A673 (cell line): ENCODE measurements at regions not wholly inside any gene's neighbourhood (a gene's known extent, or its start where the extent isn't known, plus 50 kb on each side); places are given as distances from the start of the nearest gene placed in this dataset.

ENCODE experiments used
- BruUV-seq: library from RNA; stranded (reverse); fragments of 400-500 nt; replicated peaks from 2 replicates; lab custom pipeline; 2021; lab: Mats Ljungman, UMichigan
- CTCF ChIA-PET: fragments of 300-600 bp; sonication (Branson Sonifier 250); formaldehyde crosslinking; loops from one replicate; lab custom pipeline; 2022; ENCODE audit warnings: antibody characterized with exemption; lab: Charles Lee
- POLR2A ChIA-PET: fragments of 300-600 bp; sonication (Branson Sonifier 250); formaldehyde crosslinking; loops from one replicate; lab custom pipeline; 2022; ENCODE audit warnings: antibody characterized with exemption; ENCODE audit not compliant: low non-redundant PET; lab: Charles Lee
- DNase-seq: peaks from one replicate; pipeline ENCODE4 v3.0.0-alpha.2; 2015; ENCODE audit warnings: low spot score
- H3K27ac ChIP-seq: fragments of 200-600 bp; sonication (generic); 2 replicates; pipeline ENCODE4 v1.5.1; 2016; ENCODE audit warnings: mixed run types, low read depth, mild to moderate bottlenecking, mixed read lengths, antibody characterized with exemption, low read length; ENCODE audit not compliant: poor library complexity, severe bottlenecking
- H3K27me3 ChIP-seq: fragments of 200-600 bp; sonication (generic); replicated peaks from 2 replicates; pipeline ENCODE4 v1.6.1; 2017; ENCODE audit warnings: mixed run types, low read depth, mild to moderate bottlenecking, mixed read lengths, antibody characterized with exemption, low read length; ENCODE audit not compliant: insufficient read depth, poor library complexity
- H3K36me3 ChIP-seq: fragments of 200-600 bp; sonication (generic); 2 replicates; pipeline ENCODE4 v1.6.1; 2016; ENCODE audit warnings: mixed run types, mild to moderate bottlenecking, mixed read lengths, antibody characterized with exemption, low read length; ENCODE audit not compliant: insufficient read depth, poor library complexity, severe bottlenecking
- H3K4me1 ChIP-seq: fragments of 200-600 bp; sonication (generic); 2 replicates; pipeline ENCODE4 v1.6.1; 2017; ENCODE audit warnings: mixed run types, mild to moderate bottlenecking, mixed read lengths, antibody characterized with exemption, low read length; ENCODE audit not compliant: insufficient read depth, poor library complexity, severe bottlenecking
- H3K4me3 ChIP-seq: fragments of 200-600 bp; sonication (generic); 2 replicates; pipeline ENCODE4 v1.5.1; 2016; ENCODE audit warnings: low read depth, mixed run types, mild to moderate bottlenecking, mixed read lengths, low read length; ENCODE audit not compliant: poor library complexity, severe bottlenecking
- H3K9me3 ChIP-seq: fragments of 200-600 bp; sonication (generic); 2 replicates; pipeline ENCODE4 v1.6.1; 2016; ENCODE audit warnings: mixed run types, low read depth, mild to moderate bottlenecking, mixed read lengths, antibody characterized with exemption, low read length; ENCODE audit not compliant: poor library complexity, severe bottlenecking
- CTCF ChIP-seq: fragments of 300-800, 200-600 bp; sonication (generic); conservative IDR thresholded peaks from 2 replicates; pipeline ENCODE4 v1.5.1; 2017; ENCODE audit warnings: low read depth, mild to moderate bottlenecking, antibody characterized with exemption, low read length, moderate library complexity, mixed read lengths
- EZH2 ChIP-seq: fragments of 200-600 bp; sonication (generic); IDR thresholded peaks from 2 replicates; pipeline ENCODE4 v1.6.1; 2017; ENCODE audit warnings: borderline replicate concordance, low read depth, mild to moderate bottlenecking, mixed read lengths, antibody characterized with exemption, low read length; ENCODE audit not compliant: poor library complexity, severe bottlenecking
- intact Hi-C: fragments of 100-400 bp; cut with micrococcal nuclease; formaldehyde crosslinking; loops from one replicate; pipeline ENCODE4 v1.10.0; 2022; ENCODE audit not compliant: unreplicated experiment

GRCh38 chr6:8203337-8203736 lies 101.0 kb upstream of the EEF1E1 start:
- H3K36me3 ChIP-seq = no peaks in the 10 kb centered on the region
- H3K4me1 ChIP-seq = no peaks in the 10 kb centered on the region
- no peak overlapping the region for H3K4me3 ChIP-seq
- no peaks in the 10 kb centered on the region for H3K27me3 ChIP-seq
- no peak for DNase-seq
- intact Hi-C loops = no loop called here
- no peak overlapping the region for H3K27ac ChIP-seq
- ChIA-PET CTCF (no interaction called here), POLR2A (interaction anchor here (0.6 kb wide), 1 partner anchor 117 kb away, joined by 12 read pairs; no protein-coding TSS in a partner anchor)
- TF ChIP-seq CTCF = no peak
- TF ChIP-seq EZH2 = no peak
- no peaks in the 10 kb centered on the region for H3K9me3 ChIP-seq
- BruUV-seq = no TSS peak

GRCh38 chr6:8201679-8202078 lies 99.3 kb upstream of the EEF1E1 start:
- ChIA-PET POLR2A (no interaction called here), CTCF (no interaction called here)
- no peaks in the 10 kb centered on the region for H3K36me3 ChIP-seq
- no peaks in the 10 kb centered on the region for H3K4me1 ChIP-seq
- no peaks in the 10 kb centered on the region for H3K27me3 ChIP-seq
- intact Hi-C loops = no loop called here
- no peak overlapping the region for H3K27ac ChIP-seq
- no peaks in the 10 kb centered on the region for H3K9me3 ChIP-seq
- BruUV-seq = no TSS peak
- DNase-seq = no peak
- TF ChIP-seq CTCF = no peak
- TF ChIP-seq EZH2 = no peak
- H3K4me3 ChIP-seq = no peak overlapping the region

GRCh38 chr6:8200255-8200654 lies 97.9 kb upstream of the EEF1E1 start:
- CTCF ChIA-PET = no interaction called here
- POLR2A ChIA-PET = no interaction called here
- intact Hi-C loops = no loop called here
- no TSS peak for BruUV-seq
- Histone ChIP-seq H3K36me3 (no peaks in the 10 kb centered on the region), H3K9me3 (no peaks in the 10 kb centered on the region), H3K4me3 (no peak overlapping the region), H3K27ac (no peak overlapping the region), H3K27me3 (no peaks in the 10 kb centered on the region), H3K4me1 (no peaks in the 10 kb centered on the region)
- DNase-seq = no peak
- TF ChIP-seq CTCF = no peak
- TF ChIP-seq EZH2 = no peak
